SK-N-SH treated with all-trans-retinoic acid at 6 μM for 48 hours (cell line): ENCODE measurements at regions not wholly inside any gene's neighbourhood (a gene's known extent, or its start where the extent isn't known, plus 50 kb on each side); places are given as distances from the start of the nearest gene placed in this dataset.
"Not testable (repeated sequence)": the region's sequence is repeated elsewhere in the genome, so short reads cannot be mapped to it uniquely, and the experiment has no call there.

Source experiments
- ARNTL ChIP-seq: fragments of 450-650 bp; formaldehyde crosslinking; IDR thresholded peaks from 2 replicates; pipeline ENCODE4 v1.5.0; 2020; ENCODE audit warnings: low read depth, mild to moderate bottlenecking, moderate library complexity, borderline replicate concordance
- BACH2 ChIP-seq: fragments of 250-450 bp; sonication (Bioruptor Pico); IDR thresholded peaks from 2 replicates; pipeline ENCODE4 v1.9.0; 2021; ENCODE audit warnings: mild to moderate bottlenecking, borderline replicate concordance
- GLIS3 ChIP-seq: fragments of 250-450 bp; sonication (Bioruptor Pico); IDR thresholded peaks from 2 replicates; pipeline ENCODE4 v1.5.0; 2020; ENCODE audit warnings: mild to moderate bottlenecking, moderate library complexity
- PPARA ChIP-seq: fragments of 250-450 bp; sonication (Bioruptor Pico); IDR thresholded peaks from 2 replicates; pipeline ENCODE4 v1.5.0; 2020; ENCODE audit warnings: mild to moderate bottlenecking, borderline replicate concordance
- RARB ChIP-seq: fragments of 250-450 bp; sonication (Bioruptor Pico); IDR thresholded peaks from 2 replicates; pipeline ENCODE4 v1.8.0; 2021; ENCODE audit warnings: mild to moderate bottlenecking, moderate library complexity
- SNAI2 ChIP-seq: fragments of 250-450 bp; sonication (Bioruptor Pico); IDR thresholded peaks from 2 replicates; pipeline ENCODE4 v1.5.0; 2020; ENCODE audit warnings: mild to moderate bottlenecking, moderate library complexity
- TOX ChIP-seq: fragments of 250-450 bp; sonication (Bioruptor Pico); IDR thresholded peaks from 2 replicates; pipeline ENCODE4 v1.8.0; 2021; ENCODE audit warnings: mild to moderate bottlenecking, moderate library complexity, borderline replicate concordance
- ZC3H10 ChIP-seq: fragments of 250-450 bp; sonication (Bioruptor Pico); IDR thresholded peaks from 2 replicates; pipeline ENCODE4 v1.5.1; 2021; ENCODE audit warnings: mild to moderate bottlenecking, moderate library complexity
- ZFP30 ChIP-seq: fragments of 450-650 bp; formaldehyde crosslinking; IDR thresholded peaks from 2 replicates; pipeline ENCODE4 v1.5.0; 2022; ENCODE audit warnings: mild to moderate bottlenecking, moderate library complexity
- ZNF70 ChIP-seq: fragments of 450-650 bp; formaldehyde crosslinking; IDR thresholded peaks from 2 replicates; pipeline ENCODE4 v1.5.0; 2020; ENCODE audit warnings: mild to moderate bottlenecking, moderate library complexity
- ZNF8 ChIP-seq: fragments of 450-650 bp; formaldehyde crosslinking; IDR thresholded peaks from 2 replicates; pipeline ENCODE4 v1.5.0; 2020; ENCODE audit warnings: mild to moderate bottlenecking, moderate library complexity
- TF ChIP-seq, protein P1 (sequence below): fragments of 250-450 bp; sonication (Bioruptor Pico); IDR thresholded peaks from 2 replicates; pipeline ENCODE4 v1.8.0; 2020; ENCODE audit warnings: mild to moderate bottlenecking, moderate library complexity, borderline replicate concordance
- TF ChIP-seq, protein P2 (sequence below): fragments of 250-450 bp; sonication (Bioruptor Pico); IDR thresholded peaks from 2 replicates; pipeline ENCODE4 v1.5.1; 2021; ENCODE audit warnings: mild to moderate bottlenecking, moderate library complexity
- TF ChIP-seq, protein P3 (sequence below): fragments of 250-450 bp; sonication (Bioruptor Pico); IDR thresholded peaks from 2 replicates; pipeline ENCODE4 v1.5.1; 2020; ENCODE audit warnings: low read depth, mild to moderate bottlenecking, moderate library complexity

DNA sequence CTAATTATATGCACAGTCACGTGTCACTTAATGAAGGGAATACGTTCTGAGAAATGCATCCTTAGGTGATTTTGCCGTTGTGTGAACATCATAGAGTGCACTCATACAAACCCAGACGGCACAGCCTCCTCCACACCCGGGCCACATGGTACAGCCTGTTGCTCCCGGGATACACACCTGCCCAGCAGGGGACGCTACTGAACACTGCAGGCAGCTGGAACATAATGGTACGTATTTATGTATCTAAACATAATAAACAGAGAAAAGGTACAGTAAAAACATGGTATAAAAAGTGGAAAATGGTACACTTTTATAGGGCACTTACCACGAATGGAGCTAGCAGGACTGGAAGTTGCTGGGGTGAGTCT, 752.3 kb upstream of the TPTE start:
- TF ChIP-seq ARNTL (CRISPR knock-in tag); PPARA (CRISPR knock-in tag); BACH2; TOX (CRISPR knock-in tag); ZNF70 (CRISPR knock-in tag); ZC3H10; RARB (CRISPR knock-in tag); GLIS3; SNAI2 (CRISPR knock-in tag); ZFP30; ZNF8 (CRISPR knock-in tag): not testable (repeated sequence)
- TF ChIP-seq, protein P1, sequence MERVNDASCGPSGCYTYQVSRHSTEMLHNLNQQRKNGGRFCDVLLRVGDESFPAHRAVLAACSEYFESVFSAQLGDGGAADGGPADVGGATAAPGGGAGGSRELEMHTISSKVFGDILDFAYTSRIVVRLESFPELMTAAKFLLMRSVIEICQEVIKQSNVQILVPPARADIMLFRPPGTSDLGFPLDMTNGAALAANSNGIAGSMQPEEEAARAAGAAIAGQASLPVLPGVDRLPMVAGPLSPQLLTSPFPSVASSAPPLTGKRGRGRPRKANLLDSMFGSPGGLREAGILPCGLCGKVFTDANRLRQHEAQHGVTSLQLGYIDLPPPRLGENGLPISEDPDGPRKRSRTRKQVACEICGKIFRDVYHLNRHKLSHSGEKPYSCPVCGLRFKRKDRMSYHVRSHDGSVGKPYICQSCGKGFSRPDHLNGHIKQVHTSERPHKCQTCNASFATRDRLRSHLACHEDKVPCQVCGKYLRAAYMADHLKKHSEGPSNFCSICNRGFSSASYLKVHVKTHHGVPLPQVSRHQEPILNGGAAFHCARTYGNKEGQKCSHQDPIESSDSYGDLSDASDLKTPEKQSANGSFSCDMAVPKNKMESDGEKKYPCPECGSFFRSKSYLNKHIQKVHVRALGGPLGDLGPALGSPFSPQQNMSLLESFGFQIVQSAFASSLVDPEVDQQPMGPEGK (CRISPR knock-in tag), result not testable (repeated sequence)
- TF ChIP-seq, protein P2, sequence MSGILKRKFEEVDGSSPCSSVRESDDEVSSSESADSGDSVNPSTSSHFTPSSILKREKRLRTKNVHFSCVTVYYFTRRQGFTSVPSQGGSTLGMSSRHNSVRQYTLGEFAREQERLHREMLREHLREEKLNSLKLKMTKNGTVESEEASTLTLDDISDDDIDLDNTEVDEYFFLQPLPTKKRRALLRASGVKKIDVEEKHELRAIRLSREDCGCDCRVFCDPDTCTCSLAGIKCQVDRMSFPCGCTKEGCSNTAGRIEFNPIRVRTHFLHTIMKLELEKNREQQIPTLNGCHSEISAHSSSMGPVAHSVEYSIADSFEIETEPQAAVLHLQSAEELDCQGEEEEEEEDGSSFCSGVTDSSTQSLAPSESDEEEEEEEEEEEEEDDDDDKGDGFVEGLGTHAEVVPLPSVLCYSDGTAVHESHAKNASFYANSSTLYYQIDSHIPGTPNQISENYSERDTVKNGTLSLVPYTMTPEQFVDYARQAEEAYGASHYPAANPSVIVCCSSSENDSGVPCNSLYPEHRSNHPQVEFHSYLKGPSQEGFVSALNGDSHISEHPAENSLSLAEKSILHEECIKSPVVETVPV (CRISPR knock-in tag), result not testable (repeated sequence)
- TF ChIP-seq, protein P3, sequence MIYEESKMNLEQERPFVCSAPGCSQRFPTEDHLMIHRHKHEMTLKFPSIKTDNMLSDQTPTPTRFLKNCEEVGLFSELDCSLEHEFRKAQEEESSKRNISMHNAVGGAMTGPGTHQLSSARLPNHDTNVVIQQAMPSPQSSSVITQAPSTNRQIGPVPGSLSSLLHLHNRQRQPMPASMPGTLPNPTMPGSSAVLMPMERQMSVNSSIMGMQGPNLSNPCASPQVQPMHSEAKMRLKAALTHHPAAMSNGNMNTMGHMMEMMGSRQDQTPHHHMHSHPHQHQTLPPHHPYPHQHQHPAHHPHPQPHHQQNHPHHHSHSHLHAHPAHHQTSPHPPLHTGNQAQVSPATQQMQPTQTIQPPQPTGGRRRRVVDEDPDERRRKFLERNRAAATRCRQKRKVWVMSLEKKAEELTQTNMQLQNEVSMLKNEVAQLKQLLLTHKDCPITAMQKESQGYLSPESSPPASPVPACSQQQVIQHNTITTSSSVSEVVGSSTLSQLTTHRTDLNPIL, result not testable (repeated sequence)
